GM23338 (cell line): ENCODE measurements at regions not wholly inside any gene's neighbourhood (a gene's known extent, or its start where the extent isn't known, plus 50 kb on each side); places are given as distances from the start of the nearest gene placed in this dataset.

Experiments
- ATAC-seq: fragments of 200-7000 bp; cut with Tn5 transposase; 3 replicates; pipeline ENCODE4 v1.9.1; 2020
- DNase-seq: peaks from one replicate; pipeline ENCODE4 v3.0.0-alpha.2; 2015; ENCODE audit warnings: low spot score
- H2AFZ ChIP-seq: fragments of 200-600 bp; sonication (generic); 2 replicates; pipeline ENCODE4 v1.8.0; 2016; ENCODE audit warnings: antibody characterized with exemption, mild to moderate bottlenecking, moderate library complexity
- H3F3A ChIP-seq: fragments of 200-600 bp; sonication (generic); replicated peaks from 2 replicates; pipeline ENCODE4 v1.8.0; 2017; ENCODE audit warnings: antibody characterized with exemption, mixed run types, low read depth
- H3K27ac ChIP-seq: fragments of 200-600 bp; sonication (generic); 2 replicates; pipeline ENCODE4 v1.6.1; 2016; ENCODE audit warnings: low read depth
- H3K27me3 ChIP-seq: fragments of 200-600 bp; sonication (generic); 2 replicates; pipeline ENCODE4 v1.8.0; 2016; ENCODE audit warnings: mild to moderate bottlenecking, mixed run types, moderate library complexity; ENCODE audit not compliant: insufficient read depth
- H3K36me3 ChIP-seq: fragments of 200-600 bp; sonication (generic); 2 replicates; pipeline ENCODE4 v1.8.0; 2016; ENCODE audit warnings: mild to moderate bottlenecking; ENCODE audit not compliant: insufficient read depth
- H3K4me1 ChIP-seq: fragments of 200-600 bp; sonication (generic); 2 replicates; pipeline ENCODE4 v1.8.0; 2016; ENCODE audit warnings: mild to moderate bottlenecking, moderate library complexity; ENCODE audit not compliant: insufficient read depth
- H3K4me2 ChIP-seq: fragments of 200-600 bp; sonication (generic); 2 replicates; pipeline ENCODE4 v1.7.1; 2017; ENCODE audit warnings: mixed run types
- H3K4me3 ChIP-seq: fragments of 200-600 bp; sonication (generic); 2 replicates; pipeline ENCODE4 v1.6.1; 2016; ENCODE audit warnings: mixed run types
- H3K79me2 ChIP-seq: fragments of 200-600 bp; sonication (generic); replicated peaks from 2 replicates; pipeline ENCODE4 v1.8.0; 2017; ENCODE audit warnings: mild to moderate bottlenecking; ENCODE audit not compliant: insufficient read depth
- H3K9me2 ChIP-seq: fragments of 200-600 bp; sonication (generic); 2 replicates; pipeline ENCODE4 v1.8.0; 2017; ENCODE audit not compliant: insufficient read depth
- H4K20me1 ChIP-seq: fragments of 200-600 bp; sonication (generic); replicated peaks from 2 replicates; pipeline ENCODE4 v1.8.0; 2017; ENCODE audit warnings: mild to moderate bottlenecking; ENCODE audit not compliant: insufficient read depth
- H3K27ac Mint-ChIP-seq: 2 replicates; pipeline ENCODE4 v1.8.0; 2020; ENCODE audit warnings: inconsistent platforms, mild to moderate bottlenecking, moderate library complexity, mixed read lengths
- H3K27me3 Mint-ChIP-seq: 3 replicates; pipeline ENCODE4 v1.8.0; 2022; ENCODE audit warnings: low read depth, mild to moderate bottlenecking, moderate library complexity, mixed read lengths, inconsistent platforms; ENCODE audit not compliant: insufficient read depth, poor library complexity
- H3K36me3 Mint-ChIP-seq: 3 replicates; pipeline ENCODE4 v1.8.0; 2021; ENCODE audit warnings: low read depth, mild to moderate bottlenecking, inconsistent platforms, moderate library complexity, mixed read lengths
- H3K4me1 Mint-ChIP-seq: 3 replicates; pipeline ENCODE4 v1.8.0; 2020; ENCODE audit warnings: mild to moderate bottlenecking, inconsistent platforms, mixed read lengths
- H3K4me3 Mint-ChIP-seq: 3 replicates; pipeline ENCODE4 v1.8.0; 2021; ENCODE audit warnings: moderate library complexity, mild to moderate bottlenecking, inconsistent platforms, mixed read lengths
- H3K9me3 Mint-ChIP-seq: 3 replicates; pipeline ENCODE4 v1.8.0; 2020; ENCODE audit warnings: moderate library complexity, mild to moderate bottlenecking, inconsistent platforms, mixed read lengths
- CREB1 ChIP-seq: fragments of 250-450 bp; sonication (Bioruptor Pico); IDR thresholded peaks from 2 replicates; pipeline ENCODE4 v1.5.0; 2020; ENCODE audit warnings: low read depth, mild to moderate bottlenecking, moderate library complexity
- CTCF ChIP-seq, 2 experiments: fragments of 200-600 bp in 1 of 2; sonication (generic) in 1 of 2; conservative IDR thresholded peaks; 2 replicates each; pipeline versions ENCODE4 v1.5.1 to v1.6.1; 2016 to 2017; ENCODE audit warnings: antibody characterized with exemption in 2 of 2, low read depth in 2 of 2, mild to moderate bottlenecking in 2 of 2, moderate library complexity in 1 of 2
- ETS1 ChIP-seq: IDR thresholded peaks from 2 replicates; pipeline ENCODE4 v1.6.1; 2016; ENCODE audit warnings: antibody characterized with exemption
- EZH2 ChIP-seq: fragments of 200-600 bp; sonication (generic); IDR thresholded peaks from one replicate; pipeline ENCODE4 v1.8.0; 2017; ENCODE audit warnings: antibody characterized with exemption, mild to moderate bottlenecking, low read depth; ENCODE audit not compliant: unreplicated experiment
- EZH2phosphoT487 ChIP-seq: fragments of 200-600 bp; sonication (generic); IDR thresholded peaks from one replicate; pipeline ENCODE4 v1.8.1; 2018; ENCODE audit warnings: antibody characterized with exemption; ENCODE audit not compliant: unreplicated experiment
- JUNB ChIP-seq: IDR thresholded peaks from one replicate; pipeline ENCODE4 v1.6.1; 2016; ENCODE audit warnings: antibody characterized with exemption; ENCODE audit not compliant: unreplicated experiment
- NANOG ChIP-seq: IDR thresholded peaks from 2 replicates; pipeline ENCODE4 v1.6.1; 2016; ENCODE audit warnings: antibody characterized with exemption, borderline replicate concordance
- POLR2AphosphoS5 ChIP-seq: IDR thresholded peaks from 2 replicates; pipeline ENCODE4 v1.6.1; 2016; ENCODE audit warnings: antibody characterized with exemption, low read depth
- REST ChIP-seq: IDR thresholded peaks from one replicate; pipeline ENCODE4 v1.6.1; 2018; ENCODE audit warnings: antibody characterized with exemption; ENCODE audit not compliant: unreplicated experiment
- STAT1 ChIP-seq: IDR thresholded peaks from one replicate; pipeline ENCODE4 v1.6.1; 2016; ENCODE audit warnings: antibody characterized with exemption; ENCODE audit not compliant: unreplicated experiment
- ZNF114 ChIP-seq: fragments of 250-450 bp; sonication (Bioruptor Pico); IDR thresholded peaks from 2 replicates; pipeline ENCODE4 v1.5.0; 2020; ENCODE audit warnings: mild to moderate bottlenecking, moderate library complexity
- ZNF331 ChIP-seq: fragments of 250-450 bp; sonication (Bioruptor Pico); IDR thresholded peaks from 2 replicates; pipeline ENCODE4 v1.5.0; 2020; ENCODE audit warnings: low read depth, mild to moderate bottlenecking, moderate library complexity
- ZNF462 ChIP-seq: fragments of 250-450 bp; sonication (Bioruptor Pico); IDR thresholded peaks from 2 replicates; pipeline ENCODE4 v1.5.0; 2020; ENCODE audit warnings: mild to moderate bottlenecking, moderate library complexity

- no peaks in the 10 kb centered on the region for H3F3A ChIP-seq
Observed at GRCh38 chr10:44436240-44436639, 51.3 kb upstream of the CXCL12 start.

More at GRCh38 chr10:44436240-44436639, 51.3 kb upstream of the CXCL12 start:
- ATAC-seq = no peak
- no peaks in the 10 kb centered on the region for H3K79me2 ChIP-seq
- no peak overlapping the region for H3K27ac ChIP-seq
- Mint-ChIP-seq H3K9me3 (peaks cover 32% of the 10 kb centered on the region), H3K27ac (no peak overlapping the region), H3K4me3 (no peak overlapping the region), H3K36me3 (peaks cover 6% of the 10 kb centered on the region), H3K4me1 (no peaks in the 10 kb centered on the region; the same call in 2 of the 3 replicates), H3K27me3 (peaks cover 8% of the 10 kb centered on the region)
- H3K4me1 ChIP-seq = no peaks in the 10 kb centered on the region
- H2AFZ ChIP-seq = no peak overlapping the region
- no peaks in the 10 kb centered on the region for H3K27me3 ChIP-seq
- no peak overlapping the region for H3K4me2 ChIP-seq
- H3K9me2 ChIP-seq = peaks cover 7% of the 10 kb centered on the region; the same call in 1 of the 2 replicates
- no peak overlapping the region for H3K4me3 ChIP-seq
- no peaks in the 10 kb centered on the region for H3K36me3 ChIP-seq
- no peaks in the 10 kb centered on the region for H4K20me1 ChIP-seq
- TF ChIP-seq REST = no peak
- no peak for TF ChIP-seq NANOG
- no peak for TF ChIP-seq ETS1
- TF ChIP-seq CTCF (conservative IDR thresholded peaks at IDR 0.05; ENCODE audit: low read depth in 2 of 2) = no peak
- TF ChIP-seq STAT1 = no peak
- TF ChIP-seq POLR2AphosphoS5 = no peak
- no peak for TF ChIP-seq JUNB
- TF ChIP-seq CREB1 (CRISPR knock-in tag) = no peak
- TF ChIP-seq ZNF114 (CRISPR knock-in tag) = no peak
- TF ChIP-seq ZNF462 (CRISPR knock-in tag) = no peak
- no peak for TF ChIP-seq EZH2phosphoT487
- no peak for TF ChIP-seq EZH2
- TF ChIP-seq ZNF331 (CRISPR knock-in tag) = no peak
- no peak for DNase-seq
